HG03460 (cell line): ENCODE measurements at regions not wholly inside any gene's neighbourhood (a gene's known extent, or its start where the extent isn't known, plus 50 kb on each side); places are given as distances from the start of the nearest gene placed in this dataset.

Experiments
- ATAC-seq: cut with Tn5 transposase; IDR thresholded peaks from one replicate; pipeline ENCODE4 v1.9.1; 2021; ENCODE audit not compliant: unreplicated experiment

DNA sequence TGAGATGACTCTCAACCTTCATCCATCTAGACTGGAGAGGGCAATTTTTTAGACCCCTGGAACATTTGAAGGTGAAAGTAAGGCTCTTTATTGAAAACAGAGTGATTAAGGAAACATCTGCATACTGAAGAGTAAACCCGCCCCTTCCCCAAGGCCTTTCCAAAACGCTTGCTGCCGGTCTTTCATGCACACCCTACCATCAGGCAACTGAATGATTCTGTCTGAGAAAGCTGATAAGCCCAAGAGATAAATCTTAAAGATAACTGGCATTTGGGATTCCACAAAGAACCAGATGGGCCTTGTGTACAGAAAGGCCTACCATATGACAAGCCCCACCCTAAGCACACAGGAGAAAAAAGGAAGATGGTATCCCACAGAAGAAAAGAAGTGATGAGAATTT is 54.4 kb upstream of the PIK3R1 start:
- ATAC-seq, result no peak

DNA sequence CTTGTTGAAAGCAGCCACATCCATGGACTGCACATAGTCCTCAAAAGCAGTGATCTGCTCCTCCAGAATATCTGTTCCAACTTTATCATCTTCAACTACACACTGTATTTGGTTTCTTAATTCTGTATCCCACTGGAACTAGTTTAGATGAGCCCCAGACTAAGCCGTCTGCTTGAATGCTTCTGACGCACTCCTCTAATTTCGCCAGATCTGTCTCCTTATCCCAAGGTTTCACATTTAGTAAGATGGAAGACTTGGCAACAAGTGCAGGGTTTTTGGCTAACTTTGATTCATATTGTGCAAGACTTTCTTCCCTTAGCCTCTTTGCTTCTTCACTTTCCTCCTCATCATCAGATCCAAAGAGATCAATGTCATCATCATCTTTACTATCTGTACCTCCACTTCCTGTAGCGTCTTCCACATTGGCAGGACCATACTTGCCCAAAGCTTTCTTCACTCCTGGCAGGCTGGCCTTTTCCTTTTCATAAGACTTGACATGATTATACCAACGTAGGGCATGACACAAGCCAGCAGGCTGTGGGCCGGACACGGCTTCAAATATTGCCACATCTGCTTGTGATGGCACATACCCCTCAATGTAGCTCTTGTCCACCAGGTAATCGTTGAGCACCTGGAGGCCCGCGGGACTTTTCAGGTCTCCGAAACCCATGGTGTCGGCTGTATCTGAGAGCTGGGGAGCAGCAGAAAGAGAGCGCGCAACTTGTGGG is 56.2 kb upstream of the PIK3R1 start:
- no peak for ATAC-seq

DNA sequence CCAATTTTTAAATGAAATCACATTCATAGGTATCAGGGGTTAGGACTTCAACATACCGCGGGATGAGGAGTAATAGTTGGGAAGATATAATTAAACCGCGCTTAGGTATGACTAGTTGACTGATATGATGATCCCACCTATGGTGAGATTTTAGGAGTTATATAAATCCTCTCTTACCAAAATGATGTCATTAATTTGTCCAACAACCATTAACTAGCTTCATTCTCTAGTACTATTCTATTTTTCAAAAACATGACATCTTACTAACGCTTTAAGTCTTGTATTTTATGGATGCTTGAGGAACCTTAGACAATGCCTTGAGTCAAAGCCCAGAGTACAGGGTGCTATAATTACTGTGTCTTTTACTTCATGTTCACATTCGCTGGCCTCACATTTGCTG is 59.6 kb upstream of the PIK3R1 start:
- ATAC-seq, result no peak

DNA sequence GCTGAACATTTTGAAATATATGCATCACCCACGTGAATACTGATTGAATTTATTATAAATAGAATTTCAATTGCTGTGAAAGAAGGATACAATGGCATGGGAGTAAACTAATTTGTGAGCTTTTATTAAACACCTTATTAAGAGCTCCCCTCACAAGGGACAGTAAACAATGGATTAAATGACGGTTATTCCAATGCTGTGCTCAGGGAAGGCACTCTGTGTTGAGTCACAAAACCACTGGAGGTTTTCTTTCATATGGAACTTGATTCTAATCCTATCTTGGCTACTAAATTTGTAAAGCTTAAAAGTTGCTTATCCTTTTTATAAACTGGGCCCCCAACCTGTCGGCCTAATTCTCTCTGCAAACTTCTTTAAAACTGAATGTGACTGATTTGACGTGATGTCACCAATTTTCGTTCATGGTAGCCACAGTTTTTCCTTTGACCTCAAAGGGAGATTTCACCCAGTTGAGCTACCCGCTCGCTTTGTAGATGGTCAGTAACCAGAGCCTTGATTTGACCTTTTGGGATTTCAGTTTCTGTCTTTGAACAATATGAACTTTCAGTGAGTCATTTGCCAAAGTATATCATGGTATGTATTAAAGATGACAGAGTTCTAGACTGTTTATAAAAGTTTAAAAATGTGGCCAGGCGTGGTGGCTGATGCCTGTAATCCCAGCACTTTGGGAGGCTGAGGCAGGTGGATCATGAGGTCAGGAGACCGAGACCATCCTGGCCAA is 61.3 kb upstream of the PIK3R1 start:
- ATAC-seq, result no peak

DNA sequence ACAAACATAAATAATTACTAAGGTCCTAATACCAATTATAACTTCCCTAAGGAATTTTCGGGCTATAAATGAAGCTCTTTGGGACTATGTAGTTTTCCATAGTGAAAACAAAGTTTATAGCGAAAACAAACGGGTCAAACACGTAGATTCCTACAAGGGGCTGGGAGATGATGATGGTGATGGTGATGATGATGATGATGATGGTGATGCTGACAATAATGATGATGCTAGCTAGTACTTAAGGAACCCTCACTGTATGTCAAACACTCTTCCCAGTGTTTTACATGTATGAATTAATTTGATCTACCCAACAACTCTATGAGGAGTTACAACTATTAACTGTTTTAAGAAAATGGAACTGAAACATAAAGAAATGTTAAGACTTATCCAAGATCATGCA is 63.7 kb upstream of the PIK3R1 start:
- ATAC-seq, result no peak

DNA sequence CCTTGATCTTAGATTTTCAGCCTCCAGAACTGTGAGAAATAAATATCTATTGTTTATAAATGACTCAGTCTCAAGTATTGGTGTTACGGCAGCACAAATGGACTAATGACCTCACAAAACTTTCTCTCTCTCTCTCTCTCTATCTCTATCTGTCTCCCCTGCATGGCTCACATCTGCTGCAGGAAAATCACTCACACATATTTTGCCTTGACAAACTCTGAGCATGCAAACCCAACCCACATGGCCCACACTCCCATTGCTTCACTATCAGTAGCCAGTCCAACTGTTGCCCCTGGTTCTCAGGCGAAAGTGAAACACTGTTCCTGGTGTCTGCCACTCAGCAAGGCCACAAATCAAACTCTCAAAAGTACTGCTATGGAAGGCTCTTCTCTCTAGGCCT is 66.4 kb upstream of the PIK3R1 start:
- peak; percentile 56 for ATAC-seq

DNA sequence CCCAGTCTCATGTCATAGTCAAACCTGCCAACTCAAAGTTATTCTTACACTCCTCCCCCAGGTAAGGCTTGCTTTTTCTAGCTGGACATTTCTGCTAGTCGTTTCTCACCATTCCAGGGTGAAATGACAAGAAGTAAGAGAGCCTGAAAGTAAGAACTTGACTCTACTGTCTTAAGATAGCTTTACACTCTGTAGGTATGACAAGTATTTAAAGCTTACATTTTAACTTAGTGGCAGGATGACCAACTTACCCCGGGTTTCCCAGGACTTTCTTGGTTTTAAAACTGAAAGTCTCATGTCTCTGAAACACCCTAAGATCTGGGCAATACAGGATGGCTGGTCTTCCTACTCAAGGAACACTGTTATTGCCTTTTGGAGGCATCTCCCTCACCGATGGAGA is 67.5 kb upstream of the PIK3R1 start:
- peak; percentile 61 for ATAC-seq

DNA sequence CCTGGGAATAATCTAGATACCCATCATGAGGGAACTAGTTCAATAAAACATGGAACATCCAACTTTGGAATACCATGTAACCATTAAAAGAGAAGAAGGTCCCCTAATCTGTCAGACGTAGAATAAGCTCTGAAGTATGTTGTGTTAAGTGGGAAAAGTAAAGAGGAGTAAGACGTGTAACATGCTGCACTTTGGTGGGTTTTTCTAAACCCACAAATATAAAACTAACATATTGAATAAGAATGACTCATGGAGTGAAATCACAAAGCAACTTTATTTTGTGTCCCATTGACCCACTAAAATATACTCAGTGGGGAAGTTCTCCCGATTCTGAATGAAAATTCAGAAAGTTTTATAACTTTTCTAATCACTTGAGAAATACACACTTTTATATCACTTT is 67.9 kb upstream of the PIK3R1 start:
- ATAC-seq, result no peak

DNA sequence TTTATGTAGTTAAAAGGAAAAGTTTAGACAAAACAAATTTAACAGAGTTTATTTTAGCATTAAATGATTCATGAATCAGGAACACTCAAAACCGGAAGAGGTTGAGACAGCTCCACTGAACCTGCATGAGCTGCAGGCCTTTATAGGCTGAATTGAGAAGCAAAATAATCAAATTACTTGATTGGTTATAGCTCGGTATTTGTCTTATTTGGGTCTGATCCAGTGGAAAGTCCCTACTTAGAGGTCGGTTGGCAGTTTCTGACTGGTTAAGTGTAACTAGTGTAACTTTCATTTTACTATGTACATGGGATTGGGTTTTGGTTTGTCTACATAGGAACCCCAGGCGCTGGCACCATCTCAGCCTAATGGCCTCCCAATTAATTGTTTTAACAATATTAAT is 74.1 kb upstream of the PIK3R1 start:
- no peak for ATAC-seq

DNA sequence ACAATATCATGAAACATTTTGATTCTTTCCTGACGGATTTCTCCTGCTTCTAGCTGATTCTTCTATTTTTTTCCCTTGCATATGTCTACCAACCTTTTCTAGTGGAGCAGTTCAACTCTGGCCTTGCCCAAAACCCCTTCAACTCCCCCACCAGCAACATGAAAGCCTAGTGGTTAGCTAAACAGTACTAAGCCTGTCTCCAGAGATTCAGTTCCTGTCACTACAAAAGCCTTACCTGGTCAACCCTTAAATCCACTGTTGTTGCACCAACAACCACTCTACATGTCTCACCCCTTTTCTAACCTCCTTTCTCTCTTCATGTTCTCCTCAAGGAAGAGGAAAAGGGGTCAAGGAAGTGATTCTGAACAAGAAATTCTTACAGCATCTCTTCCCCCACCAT is 74.8 kb upstream of the PIK3R1 start:
- ATAC-seq, result peak; percentile 59

DNA sequence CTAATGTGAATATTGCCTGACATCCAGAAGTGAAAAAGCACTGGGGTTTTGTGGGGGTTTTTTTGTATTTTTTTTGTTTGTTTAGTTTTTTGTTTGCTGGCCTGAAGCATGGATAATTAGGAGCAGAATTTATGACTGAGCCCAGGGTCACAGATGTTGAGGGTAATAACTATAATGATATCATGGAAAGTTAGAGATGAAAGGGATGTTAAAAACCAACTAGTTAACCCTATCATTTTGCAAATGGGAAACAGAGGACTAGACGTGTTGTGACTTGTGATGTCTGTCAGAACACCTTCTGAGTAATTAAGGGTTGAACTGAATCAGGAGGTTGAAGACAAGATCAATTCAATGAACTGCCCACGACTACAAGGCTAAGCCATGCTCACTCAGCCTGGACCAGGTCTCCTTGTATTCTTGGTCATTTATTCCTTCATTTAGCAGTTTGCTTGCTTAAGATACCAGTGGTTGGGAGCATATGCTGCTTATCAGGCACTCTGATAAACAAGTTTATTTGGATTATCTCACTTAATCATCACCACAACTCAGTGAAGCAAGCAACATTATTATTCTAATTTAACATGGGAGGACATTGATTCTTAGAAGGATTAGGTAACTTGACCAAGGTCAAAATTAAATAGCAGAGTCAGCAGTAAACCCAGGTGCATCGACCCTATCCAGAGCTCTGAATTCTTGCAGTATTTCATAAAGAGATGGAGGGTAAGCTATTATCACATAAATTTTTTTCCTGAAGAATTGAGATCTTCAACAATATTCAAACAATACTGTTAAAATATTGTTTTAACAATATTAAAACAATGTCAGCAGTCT is 75.7 kb upstream of the PIK3R1 start:
- no peak for ATAC-seq

DNA sequence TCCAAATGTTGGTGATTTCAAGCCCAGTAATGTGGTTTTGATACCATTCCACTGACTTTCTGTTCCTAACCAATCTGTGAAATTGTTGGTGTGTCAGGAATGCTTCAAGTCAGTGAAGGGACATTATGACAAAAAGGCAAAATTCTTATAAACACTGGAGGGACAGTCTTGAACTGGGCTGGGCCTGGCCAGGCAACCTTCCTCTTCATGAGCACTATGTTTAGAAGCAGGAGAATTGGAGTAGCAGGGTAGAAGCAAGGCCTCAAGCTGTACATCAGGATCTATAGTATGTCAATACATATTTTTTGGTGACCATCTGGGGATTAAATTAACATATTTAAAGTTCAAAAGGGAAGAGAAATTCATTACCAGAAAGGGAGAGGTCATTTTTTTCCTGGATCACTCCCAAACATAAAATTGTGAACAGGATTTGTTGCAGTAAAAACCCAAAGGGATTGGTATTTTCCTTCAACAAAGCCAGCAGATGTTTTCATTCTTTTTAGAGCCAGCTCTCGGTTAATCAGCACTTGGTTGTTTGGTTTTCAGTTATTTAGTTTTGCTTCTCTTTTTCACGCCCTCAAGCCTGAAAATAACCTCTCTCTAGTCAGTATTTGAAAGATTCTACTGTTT is 77.9 kb upstream of the PIK3R1 start:
- no peak for ATAC-seq

DNA sequence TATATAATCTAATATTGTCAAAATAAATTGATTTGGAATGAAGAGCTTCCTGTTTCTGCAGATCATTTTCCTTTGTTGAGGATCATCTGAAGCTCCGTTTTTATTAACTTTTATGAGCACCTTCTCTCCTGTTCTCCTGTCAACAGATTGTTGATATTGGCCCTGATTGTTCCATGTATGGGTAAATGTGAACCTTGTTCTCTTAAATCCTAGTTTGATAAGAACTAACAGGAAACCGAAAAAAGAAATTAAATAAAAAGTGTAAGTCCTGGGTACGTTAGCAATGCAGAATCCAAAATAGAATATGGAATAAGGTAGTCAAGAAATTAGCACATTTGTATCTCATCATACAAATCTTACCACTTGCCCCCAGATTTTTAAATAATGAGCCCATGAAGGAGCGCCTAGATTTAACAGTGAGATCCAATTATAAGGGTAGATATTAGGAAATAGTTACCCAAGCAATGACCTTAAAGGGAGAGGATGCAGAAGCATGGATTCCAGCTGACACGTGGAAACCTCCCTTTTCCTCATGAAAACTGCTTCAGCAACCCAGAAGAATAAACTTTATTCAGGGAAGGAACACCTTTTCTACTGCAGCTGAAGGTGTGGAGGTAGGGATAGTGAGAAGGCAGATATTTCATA is 80.8 kb upstream of the PIK3R1 start:
- ATAC-seq, result no peak

DNA sequence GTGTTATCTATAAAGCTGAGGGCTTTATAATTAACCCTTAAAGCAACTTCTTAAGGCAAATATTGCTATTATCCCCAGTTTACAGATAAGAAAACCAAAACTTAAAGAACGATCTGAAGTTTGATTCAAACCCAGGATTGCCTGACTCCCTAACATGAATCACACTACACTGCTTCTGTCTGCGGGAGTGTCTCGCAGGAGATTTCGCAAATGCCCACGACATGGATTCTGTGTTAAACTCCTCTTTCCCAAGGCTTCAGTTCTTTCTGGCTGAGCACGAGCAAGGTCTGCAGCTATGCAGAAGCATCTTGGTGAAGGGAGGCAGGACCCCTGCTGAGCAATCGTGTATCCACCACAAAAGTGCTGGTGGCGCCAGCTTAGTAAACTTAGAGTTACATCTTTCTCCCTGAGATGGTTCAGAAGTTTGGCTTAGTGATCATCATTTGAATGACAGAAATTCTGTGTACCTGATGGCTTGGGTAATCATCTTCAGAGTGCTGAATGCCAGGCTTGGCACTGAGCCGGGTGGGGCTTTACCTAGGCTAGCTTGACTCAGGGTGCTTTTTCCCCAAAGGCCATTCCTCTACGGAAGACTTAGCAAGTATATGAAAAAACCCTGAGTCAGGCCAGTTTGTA is 81.4 kb upstream of the PIK3R1 start:
- ATAC-seq, result no peak

DNA sequence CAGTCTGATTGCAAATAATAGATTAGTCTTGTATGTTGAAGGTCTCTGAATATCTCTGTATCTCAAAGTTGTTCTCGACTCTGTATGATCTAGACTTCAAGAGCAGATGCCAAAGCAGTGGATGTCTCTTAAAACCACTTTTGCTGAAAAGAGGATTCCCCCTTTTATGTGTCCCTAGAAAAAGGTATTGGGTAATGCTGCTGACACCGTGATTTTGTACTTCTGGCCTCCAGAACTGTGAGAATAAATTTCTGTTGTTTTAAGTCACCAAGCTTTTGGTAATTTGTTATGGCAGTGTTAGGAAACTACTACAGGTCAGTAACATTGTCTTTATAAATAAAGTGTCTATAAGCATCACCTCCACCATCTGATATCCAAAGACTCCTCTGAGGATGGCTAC is 85.3 kb upstream of the PIK3R1 start:
- ATAC-seq, result no peak

DNA sequence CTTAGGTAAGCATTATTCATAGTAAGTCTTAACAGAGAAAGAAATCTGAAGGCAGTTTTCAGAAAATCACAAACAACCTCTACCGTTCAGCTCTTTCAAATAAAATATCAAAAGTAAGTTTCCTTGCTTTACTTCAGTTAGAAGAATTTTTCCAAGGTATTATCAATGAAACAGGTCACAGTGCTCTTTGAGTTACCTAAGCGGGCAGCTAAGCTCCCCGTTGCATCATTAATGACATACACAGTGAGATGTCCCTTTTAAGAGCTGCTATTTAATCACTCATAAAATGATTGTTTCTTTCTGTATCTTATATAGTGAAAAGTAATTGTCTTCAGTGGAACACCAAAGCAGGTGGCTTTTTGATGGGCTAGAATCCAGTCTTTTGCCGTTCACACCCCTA is 86.2 kb upstream of the PIK3R1 start:
- no peak for ATAC-seq

DNA sequence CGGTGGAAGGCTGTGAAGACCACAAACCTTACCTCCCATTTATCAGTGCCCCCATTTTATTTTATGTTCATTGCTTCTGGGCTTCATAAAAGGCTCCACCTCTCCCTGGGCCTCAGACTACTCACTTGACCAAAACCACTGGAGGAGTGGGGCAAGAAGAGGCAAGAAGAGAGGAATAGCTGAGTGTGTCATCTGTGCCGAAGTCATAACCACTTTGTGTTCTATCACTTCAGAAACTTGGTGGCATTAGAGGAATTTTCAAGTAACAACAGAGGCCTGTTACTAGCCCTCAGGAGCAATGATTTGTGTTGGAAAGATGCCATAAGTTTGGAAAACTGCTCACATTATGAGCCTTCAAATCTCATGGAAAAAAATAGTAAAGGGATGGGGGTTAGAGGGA is 88.7 kb upstream of the PIK3R1 start:
- ATAC-seq, result no peak

DNA sequence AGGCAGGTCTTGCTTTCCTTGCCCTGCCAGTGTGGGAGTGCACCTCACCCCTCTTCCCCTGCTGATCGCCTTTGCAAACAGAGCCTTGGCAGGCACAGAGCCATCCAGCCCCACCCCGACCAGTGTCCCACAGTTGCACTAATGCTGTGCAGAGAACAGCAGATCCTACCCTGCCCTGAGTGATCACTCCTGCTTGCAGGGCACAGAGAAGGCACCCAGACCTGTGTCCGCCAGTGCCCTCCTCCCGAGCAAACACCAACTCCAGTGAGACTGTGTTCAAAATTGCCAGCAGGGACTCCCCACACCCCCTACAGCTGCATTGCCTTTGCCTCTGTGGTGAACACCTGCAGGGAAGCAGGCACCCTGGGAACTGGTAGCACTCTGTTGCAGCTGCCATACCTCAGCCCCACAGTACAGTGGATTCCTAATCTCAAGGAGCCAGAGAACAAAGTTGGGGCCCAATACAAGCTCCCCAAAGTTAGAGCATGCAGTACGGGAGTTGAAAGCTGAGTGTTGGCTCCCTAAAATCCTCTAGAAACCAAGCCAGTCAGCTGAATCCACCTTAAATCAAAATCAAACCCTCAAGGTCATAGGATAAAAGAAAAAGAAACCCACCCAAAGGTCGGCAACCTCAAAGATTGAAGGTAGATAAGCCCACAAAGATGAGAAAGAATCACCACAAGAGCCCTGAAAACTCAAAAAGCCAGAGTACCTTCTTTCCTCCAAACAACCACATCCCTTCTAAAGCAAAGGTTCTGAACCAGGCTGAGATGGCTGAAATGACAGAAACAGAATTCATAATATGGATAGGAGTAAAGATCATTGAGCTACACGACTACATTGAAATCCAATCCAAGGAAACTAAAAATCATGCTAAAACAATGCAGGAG is 92.9 kb upstream of the PIK3R1 start:
- no peak for ATAC-seq

DNA sequence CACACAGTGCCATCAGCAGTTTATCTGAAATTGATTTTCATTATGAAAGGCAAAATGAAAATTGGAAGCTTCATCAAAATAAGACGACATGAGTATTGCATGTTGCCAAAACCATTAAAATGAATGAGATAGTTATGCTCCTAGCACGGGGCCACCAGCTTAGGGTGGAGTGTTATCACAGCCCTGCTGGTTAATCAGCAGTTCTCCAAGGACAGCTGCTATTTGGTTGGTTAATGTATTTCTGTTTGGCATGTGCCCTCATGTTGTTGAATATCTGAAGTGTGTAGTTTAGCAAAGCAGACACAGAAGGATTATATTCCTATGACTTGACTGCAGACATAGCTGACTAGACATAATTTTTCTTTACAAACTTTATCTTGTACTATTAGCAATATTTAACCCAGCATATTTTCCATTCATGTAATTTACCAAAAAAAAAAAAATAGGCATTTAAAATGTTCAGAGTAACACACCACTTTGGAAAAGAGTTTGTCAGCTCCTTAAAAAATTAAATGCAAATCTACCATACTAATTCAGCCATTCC is 98.6 kb upstream of the PIK3R1 start:
- no peak for ATAC-seq
